WERI-Rb-1 (cell line): ENCODE measurements at regions not wholly inside any gene's neighbourhood (a gene's known extent, or its start where the extent isn't known, plus 50 kb on each side); places are given as distances from the start of the nearest gene placed in this dataset.

Source experiments
- DNase-seq: peaks from one replicate; pipeline ENCODE4 v3.0.0-alpha.2; 2020
- H3K27ac ChIP-seq: fragments of 250-450 bp; sonication (Bioruptor Pico); 2 replicates; pipeline ENCODE4 v1.5.1; 2020; ENCODE audit warnings: mild to moderate bottlenecking, moderate library complexity
- H3K27me3 ChIP-seq: fragments of 250-450 bp; sonication (Bioruptor Pico); 2 replicates; pipeline ENCODE4 v1.5.1; 2021; ENCODE audit warnings: mild to moderate bottlenecking, low read depth, moderate library complexity; ENCODE audit not compliant: insufficient read depth, severe bottlenecking
- H3K36me3 ChIP-seq: fragments of 250-450 bp; sonication (Bioruptor Pico); 2 replicates; pipeline ENCODE4 v1.5.1; 2020; ENCODE audit warnings: mild to moderate bottlenecking, moderate library complexity
- H3K4me3 ChIP-seq: 2 replicates; pipeline ENCODE4 v1.5.1; 2011; ENCODE audit warnings: low read depth, mild to moderate bottlenecking, control low read depth, low read length
- H3K9me3 ChIP-seq: fragments of 250-450 bp; sonication (Bioruptor Pico); 2 replicates; pipeline ENCODE4 v1.5.1; 2021; ENCODE audit warnings: mild to moderate bottlenecking, moderate library complexity; ENCODE audit not compliant: severe bottlenecking
- CTCF ChIP-seq: IDR thresholded peaks from 2 replicates; pipeline ENCODE4 v1.5.1; 2011; ENCODE audit warnings: low read depth, mild to moderate bottlenecking, control low read depth, inconsistent platforms, low read length

- DNase-seq = no peak
- no peak overlapping the region for H3K27ac ChIP-seq
- H3K36me3 ChIP-seq = no peaks in the 10 kb centered on the region
- H3K9me3 ChIP-seq = no peaks in the 10 kb centered on the region
- H3K27me3 ChIP-seq = peaks cover 74% of the 10 kb centered on the region
- no peak overlapping the region for H3K4me3 ChIP-seq
- no peak for TF ChIP-seq CTCF
Observed at GRCh38 chr11:69353696-69354544, 60.0 kb downstream of the MYEOV start.

GRCh38 chr11:69354545-69354897, 60.6 kb downstream of the MYEOV start:
- Histone ChIP-seq H3K36me3 (no peaks in the 10 kb centered on the region), H3K4me3 (no peak overlapping the region), H3K27ac (no peak overlapping the region), H3K9me3 (peaks cover under 1% of the 10 kb centered on the region), H3K27me3 (peaks cover 72% of the 10 kb centered on the region)
- no peak for TF ChIP-seq CTCF
- DNase-seq = no peak

- no peak for DNase-seq
- H3K9me3 ChIP-seq = peaks cover 7% of the 10 kb centered on the region
- H3K4me3 ChIP-seq = no peak overlapping the region
- H3K27ac ChIP-seq = no peak overlapping the region
- no peaks in the 10 kb centered on the region for H3K36me3 ChIP-seq
- TF ChIP-seq CTCF = no peak
- H3K27me3 ChIP-seq = peaks cover 71% of the 10 kb centered on the region
Observed at GRCh38 chr11:69355346-69355940, 61.5 kb downstream of the MYEOV start.

- H3K36me3 ChIP-seq = no peaks in the 10 kb centered on the region
- peaks cover 7% of the 10 kb centered on the region for H3K9me3 ChIP-seq
- H3K27me3 ChIP-seq = peaks cover 75% of the 10 kb centered on the region
- DNase-seq = no peak
- TF ChIP-seq CTCF = no peak
- no peak overlapping the region for H3K4me3 ChIP-seq
- no peak overlapping the region for H3K27ac ChIP-seq
Observed at GRCh38 chr11:69355959-69356702, 62.2 kb downstream of the MYEOV start.

- H3K4me3 ChIP-seq = no peak overlapping the region
- H3K36me3 ChIP-seq = no peaks in the 10 kb centered on the region
- no peak for DNase-seq
- no peak overlapping the region for H3K27ac ChIP-seq
- no peak for TF ChIP-seq CTCF
- peaks cover 76% of the 10 kb centered on the region for H3K27me3 ChIP-seq
- H3K9me3 ChIP-seq = peaks cover 7% of the 10 kb centered on the region
Observed at GRCh38 chr11:69356703-69357457, 62.9 kb downstream of the MYEOV start.
